Cardiac septum (tissue), 1 donor: ENCODE measurements at regions not wholly inside any gene's neighbourhood (a gene's known extent, or its start where the extent isn't known, plus 50 kb on each side); places are given as distances from the start of the nearest gene placed in this dataset.

ENCODE experiments used
- DNase-seq: peaks from one replicate; pipeline ENCODE4 v3.0.0-alpha.2; 2020; ENCODE audit warnings: low spot score
- intact Hi-C: fragments of 100-400 bp; cut with DNase I; formaldehyde crosslinking; loops from one replicate; pipeline ENCODE4 v1.14.0; 2022
- donor health status: DM: no; HTN: no; CAD: no.

GRCh38 chr14:104450811-104451401 lies 128.7 kb upstream of the C14orf180 start:
- intact Hi-C loops = no loop called here
- DNase-seq = peak; percentile 53

GRCh38 chr14:104451474-104451873 lies 128.1 kb upstream of the C14orf180 start:
- intact Hi-C loops = no loop called here
- peak; percentile 33 for DNase-seq

GRCh38 chr14:104458845-104459244 lies 120.7 kb upstream of the C14orf180 start:
- intact Hi-C loops = no loop called here
- DNase-seq = no peak

- intact Hi-C loops = no loop called here
- peak; percentile 62 for DNase-seq
Observed at GRCh38 chr14:104460791-104461651, 118.5 kb upstream of the C14orf180 start.

- intact Hi-C loops = no loop called here
- peak; percentile 69 for DNase-seq
Observed at GRCh38 chr14:104461676-104462449, 117.7 kb upstream of the C14orf180 start.

- intact Hi-C loops = no loop called here
- DNase-seq = peak; percentile 62
Observed at GRCh38 chr14:104462651-104463630, 116.6 kb upstream of the C14orf180 start.

GRCh38 chr14:104464907-104465306 lies 114.7 kb upstream of the C14orf180 start:
- no peak for DNase-seq
- intact Hi-C loops = no loop called here

- peak; percentile 59 for DNase-seq
- intact Hi-C loops = no loop called here
Observed at GRCh38 chr14:104465482-104466390, 113.8 kb upstream of the C14orf180 start.

GRCh38 chr14:104467236-104467635 lies 112.3 kb upstream of the C14orf180 start:
- intact Hi-C loops = no loop called here

GRCh38 chr14:104467641-104468040 lies 111.9 kb upstream of the C14orf180 start:
- intact Hi-C loops = no loop called here
- peak; percentile 57 for DNase-seq

More at GRCh38 chr14:104467236-104467635, 112.3 kb upstream of the C14orf180 start:
- no peak for DNase-seq

- intact Hi-C loops = no loop called here
- DNase-seq = no peak
Observed at GRCh38 chr14:104469591-104469990, 110.0 kb upstream of the C14orf180 start.

- intact Hi-C loops = no loop called here
- DNase-seq = no peak
Observed at GRCh38 chr14:104470588-104470987, 109.0 kb upstream of the C14orf180 start.

- intact Hi-C loops = no loop called here
- DNase-seq = no peak
Observed at GRCh38 chr14:104471114-104471513, 108.5 kb upstream of the C14orf180 start.

GRCh38 chr14:104472073-104472472 lies 107.5 kb upstream of the C14orf180 start:
- intact Hi-C loops = no loop called here
- DNase-seq = no peak

GRCh38 chr14:104472536-104473243 lies 106.9 kb upstream of the C14orf180 start:
- DNase-seq = no peak
- intact Hi-C loops = no loop called here

GRCh38 chr14:104473244-104473565 lies 106.4 kb upstream of the C14orf180 start:
- intact Hi-C loops = no loop called here
- DNase-seq = no peak

GRCh38 chr14:104473649-104474494 lies 105.7 kb upstream of the C14orf180 start:
- intact Hi-C loops = no loop called here
- DNase-seq = no peak
